HG03097 (cell line): ENCODE measurements at regions not wholly inside any gene's neighbourhood (a gene's known extent, or its start where the extent isn't known, plus 50 kb on each side); places are given as distances from the start of the nearest gene placed in this dataset.
A peak's percentile ranks its signal among the peaks of the same experiment; 100 is the strongest.
"Not testable (repeated sequence)": the region's sequence is repeated elsewhere in the genome, so short reads cannot be mapped to it uniquely, and the experiment has no call there.

Experiments used
- ATAC-seq: cut with Tn5 transposase; IDR thresholded peaks from one replicate; pipeline ENCODE4 v1.9.1; 2021; ENCODE audit not compliant: unreplicated experiment, low FRiP score

- not testable (repeated sequence) for ATAC-seq
Observed at GRCh38 chr6:127406722-127407121, 52.5 kb downstream of the KIAA0408 start.

- ATAC-seq = no peak
Observed at GRCh38 chr6:127406122-127406521, 53.1 kb downstream of the KIAA0408 start.

GRCh38 chr6:127404594-127405178 lies 54.5 kb downstream of the KIAA0408 start:
- ATAC-seq = no peak

- peak; percentile 74 for ATAC-seq
Observed at GRCh38 chr6:127404133-127404532, 55.1 kb downstream of the KIAA0408 start.

DNA sequence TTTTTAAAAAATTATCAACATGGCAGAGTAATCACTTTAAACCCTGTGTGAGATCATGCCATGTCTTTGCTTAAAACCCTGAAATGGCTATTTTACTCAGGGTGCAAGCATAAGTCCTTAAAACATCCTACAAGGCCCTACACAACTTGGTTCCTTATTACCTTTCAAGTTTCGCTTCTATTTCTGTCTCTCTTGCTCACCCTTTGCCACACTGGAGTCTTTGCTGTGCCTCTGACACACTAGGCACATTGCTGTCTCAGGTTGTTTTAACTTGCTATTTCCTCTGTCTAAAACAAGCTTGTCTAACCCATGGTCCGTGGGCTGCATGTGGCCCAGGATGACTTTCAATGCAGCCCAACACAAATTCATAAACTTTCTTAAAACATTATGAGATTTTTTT lies 55.6 kb downstream of the KIAA0408 start:
- ATAC-seq = peak; percentile 77

DNA sequence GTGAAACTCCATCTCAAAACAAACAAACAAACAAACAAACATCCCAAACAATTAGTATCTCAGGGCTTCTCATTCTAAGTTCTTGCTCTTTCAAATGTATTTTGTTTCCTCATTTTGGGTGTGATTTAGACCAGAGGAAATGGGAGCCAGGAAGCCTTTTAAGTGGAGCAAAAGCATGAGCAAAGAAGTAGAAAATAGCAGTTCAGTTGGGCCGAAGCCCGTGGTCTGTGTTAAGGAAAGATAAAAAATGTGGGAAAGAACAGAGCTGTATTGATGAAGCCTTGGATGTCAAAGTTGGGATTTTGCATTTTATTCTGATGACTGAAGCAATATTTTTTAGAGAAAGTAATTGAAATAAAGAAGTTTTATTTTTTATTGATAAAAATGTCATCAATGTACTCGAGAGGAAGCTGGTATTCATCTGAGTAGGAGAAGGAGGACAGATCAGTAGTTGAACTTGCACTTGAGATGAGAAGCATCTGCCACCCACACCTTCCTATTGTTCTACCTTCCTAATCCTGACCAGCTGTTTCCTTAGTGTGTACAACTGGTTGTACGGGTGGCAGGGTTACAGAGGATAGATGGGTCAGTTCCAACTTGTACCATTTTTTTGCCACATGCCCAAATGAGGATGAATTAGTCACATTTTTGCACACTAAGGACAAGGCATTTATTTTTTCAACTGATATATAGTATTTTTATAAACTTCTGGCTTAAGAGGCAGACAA lies 56.1 kb downstream of the KIAA0408 start:
- no peak for ATAC-seq

DNA sequence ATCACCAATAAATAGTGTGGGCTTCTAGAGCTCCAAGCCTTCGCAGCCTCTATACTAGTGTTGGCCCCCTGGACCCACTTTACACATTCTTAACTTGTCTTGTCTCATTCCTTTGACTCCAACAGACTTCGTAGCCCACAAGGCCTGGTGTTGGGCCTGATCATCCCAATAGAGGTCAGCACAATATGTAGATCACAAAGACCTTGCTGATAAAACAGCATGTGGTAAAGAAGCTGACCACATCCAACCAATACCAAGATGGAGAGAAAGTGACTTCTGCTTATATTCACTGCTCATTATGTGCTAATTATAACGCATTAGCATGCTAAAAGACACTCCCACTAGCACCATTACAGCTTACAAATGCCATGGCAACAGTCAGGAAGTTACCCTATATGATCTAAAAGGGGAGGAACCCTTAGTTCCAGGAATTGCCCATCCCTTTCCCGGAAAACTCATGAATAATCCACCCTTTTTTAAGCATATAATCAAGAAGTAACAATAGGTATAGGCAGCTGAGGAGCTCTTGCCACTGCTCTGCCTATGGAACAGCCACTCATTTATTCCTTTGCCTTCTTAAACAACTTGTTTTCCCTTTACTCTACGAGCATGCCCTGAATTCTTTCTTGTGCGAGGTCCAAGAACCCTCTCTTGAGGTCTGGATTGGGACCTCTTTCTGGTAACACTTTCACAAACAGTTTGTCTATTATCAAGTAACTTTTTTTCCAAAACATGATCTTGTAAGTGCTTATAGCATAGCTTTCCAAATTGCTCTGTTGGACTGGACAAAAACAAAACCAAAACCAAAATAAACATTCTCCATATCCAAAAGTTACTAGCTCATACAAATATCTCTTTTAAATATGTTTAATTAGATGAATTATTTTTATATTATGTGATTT lies 54.6 kb upstream of the ECHDC1 start:
- ATAC-seq = no peak

GRCh38 chr6:127397171-127397597 lies 53.8 kb upstream of the ECHDC1 start:
- not testable (repeated sequence) for ATAC-seq
